ENCODE measurements at regions not wholly inside any gene's neighbourhood (a gene's known extent, or its start where the extent isn't known, plus 50 kb on each side); places are given as distances from the start of the nearest gene placed in this dataset.

DNA sequence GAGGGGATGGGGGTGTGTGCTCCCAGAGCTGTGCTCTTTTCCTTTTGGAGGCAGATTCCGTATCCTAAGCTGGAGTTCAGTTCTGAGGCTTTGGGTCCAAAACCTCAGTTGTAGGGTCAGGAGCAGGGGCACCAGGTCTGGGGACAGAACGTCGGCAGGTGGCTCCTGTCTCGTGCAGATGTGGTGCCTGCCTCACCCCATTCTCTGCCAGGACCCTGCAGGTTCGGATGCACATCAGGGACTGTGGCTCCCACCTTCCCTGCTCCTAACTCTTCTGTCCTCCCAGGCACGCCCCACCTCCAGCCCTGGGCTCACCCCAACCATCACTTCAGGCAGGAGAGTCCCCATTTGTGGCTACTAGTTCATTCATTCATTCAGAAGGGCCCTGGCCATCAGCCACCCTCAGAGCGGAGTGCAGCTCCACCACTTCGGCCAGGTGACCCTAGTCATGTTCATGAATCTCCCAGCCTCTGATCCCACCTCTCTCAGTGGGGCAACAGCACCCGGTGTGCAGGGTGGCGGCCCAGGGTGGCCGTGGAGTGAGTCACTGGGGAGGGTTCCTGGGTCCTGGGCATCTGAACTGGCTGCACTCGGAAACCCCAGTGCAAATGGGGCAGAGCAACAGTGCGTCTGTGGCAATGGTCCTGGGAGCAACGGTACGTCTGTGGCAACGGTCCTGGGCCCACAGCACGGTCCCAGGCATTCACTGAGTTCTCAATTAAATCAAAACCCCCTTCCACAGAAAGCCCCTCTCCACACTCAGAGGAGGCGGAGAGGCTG lies 100.8 kb upstream of the FAM20C start:
- no peak for ATAC-seq
- TF ChIP-seq, protein P1, sequence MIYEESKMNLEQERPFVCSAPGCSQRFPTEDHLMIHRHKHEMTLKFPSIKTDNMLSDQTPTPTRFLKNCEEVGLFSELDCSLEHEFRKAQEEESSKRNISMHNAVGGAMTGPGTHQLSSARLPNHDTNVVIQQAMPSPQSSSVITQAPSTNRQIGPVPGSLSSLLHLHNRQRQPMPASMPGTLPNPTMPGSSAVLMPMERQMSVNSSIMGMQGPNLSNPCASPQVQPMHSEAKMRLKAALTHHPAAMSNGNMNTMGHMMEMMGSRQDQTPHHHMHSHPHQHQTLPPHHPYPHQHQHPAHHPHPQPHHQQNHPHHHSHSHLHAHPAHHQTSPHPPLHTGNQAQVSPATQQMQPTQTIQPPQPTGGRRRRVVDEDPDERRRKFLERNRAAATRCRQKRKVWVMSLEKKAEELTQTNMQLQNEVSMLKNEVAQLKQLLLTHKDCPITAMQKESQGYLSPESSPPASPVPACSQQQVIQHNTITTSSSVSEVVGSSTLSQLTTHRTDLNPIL (CRISPR knock-in tag; IDR thresholded peaks at IDR 0.05; ENCODE audit: low read depth), result no peak
- no peak for TF ChIP-seq SNAI2 (CRISPR knock-in tag; IDR thresholded peaks at IDR 0.05)
- TF ChIP-seq ZC3H10 (CRISPR knock-in tag; IDR thresholded peaks at IDR 0.05), result no peak
- no peak for TF ChIP-seq ZFP30 (CRISPR knock-in tag; IDR thresholded peaks at IDR 0.05)
- no peak for TF ChIP-seq ESRRG (CRISPR knock-in tag; IDR thresholded peaks at IDR 0.05)
- TF ChIP-seq ZNF8 (CRISPR knock-in tag; IDR thresholded peaks at IDR 0.05), result no peak
- no peak for TF ChIP-seq OSR1 (CRISPR knock-in tag; IDR thresholded peaks at IDR 0.05)
- no peak for TF ChIP-seq TCF4 (CRISPR knock-in tag; IDR thresholded peaks at IDR 0.05; ENCODE audit: borderline replicate concordance)
- no peak for TF ChIP-seq RARB (CRISPR knock-in tag; IDR thresholded peaks at IDR 0.05)
- TF ChIP-seq TSHZ2 (CRISPR knock-in tag; IDR thresholded peaks at IDR 0.05), result no peak
- TF ChIP-seq CSDC2 (CRISPR knock-in tag; IDR thresholded peaks at IDR 0.05), result no peak

DNA sequence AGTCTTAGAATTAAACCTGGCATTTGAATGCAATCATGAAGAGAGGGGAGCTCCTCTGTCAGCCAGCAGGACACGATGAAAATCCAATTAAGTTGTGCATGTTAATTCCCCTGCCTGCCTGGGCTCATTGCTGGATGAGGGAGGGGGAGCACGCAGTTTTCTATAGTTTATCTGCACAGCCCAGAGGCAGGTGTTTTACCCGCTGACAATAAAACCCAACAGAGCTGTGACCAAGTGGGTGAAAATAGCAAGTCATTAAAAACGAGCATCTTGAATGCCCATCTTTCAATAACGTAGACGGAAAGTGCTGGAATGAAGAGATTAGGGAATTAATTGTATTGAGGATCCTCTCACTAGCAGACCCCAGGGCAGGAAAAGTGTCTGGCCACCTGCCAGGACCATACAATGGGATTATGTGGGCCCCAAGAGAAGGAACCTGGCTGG lies 100.1 kb upstream of the FAM20C start:
- ATAC-seq, result no peak
- TF ChIP-seq ZFP30 (CRISPR knock-in tag; IDR thresholded peaks at IDR 0.05), result no peak

GRCh38 chr7:92888-93672 lies 99.3 kb upstream of the FAM20C start:
- no peak for ATAC-seq
- no peak for TF ChIP-seq PATZ1 (CRISPR knock-in tag; IDR thresholded peaks at IDR 0.05; ENCODE audit: borderline replicate concordance)
- no peak for TF ChIP-seq PPARA (CRISPR knock-in tag; IDR thresholded peaks at IDR 0.05; ENCODE audit: borderline replicate concordance)
- no peak for TF ChIP-seq SNAI2 (CRISPR knock-in tag; IDR thresholded peaks at IDR 0.05)
- TF ChIP-seq ZNF70 (CRISPR knock-in tag; IDR thresholded peaks at IDR 0.05), result no peak
- no peak for TF ChIP-seq ZFP3 (CRISPR knock-in tag; IDR thresholded peaks at IDR 0.05)
- TF ChIP-seq ZNF8 (CRISPR knock-in tag; IDR thresholded peaks at IDR 0.05), result no peak
- TF ChIP-seq CSDC2 (CRISPR knock-in tag; IDR thresholded peaks at IDR 0.05), result no peak
- TF ChIP-seq TCF4 (CRISPR knock-in tag; IDR thresholded peaks at IDR 0.05; ENCODE audit: borderline replicate concordance), result no peak
- TF ChIP-seq TSHZ2 (CRISPR knock-in tag; IDR thresholded peaks at IDR 0.05), result no peak
- no peak for TF ChIP-seq BACH2 (CRISPR knock-in tag; IDR thresholded peaks at IDR 0.05; ENCODE audit: borderline replicate concordance)
- no peak for TF ChIP-seq ZNF565 (CRISPR knock-in tag; conservative IDR thresholded peaks at IDR 0.05; ENCODE audit: low read depth)
